ENCODE measurements at regions not wholly inside any gene's neighbourhood (a gene's known extent, or its start where the extent isn't known, plus 50 kb on each side); places are given as distances from the start of the nearest gene placed in this dataset.
"Not testable (repeated sequence)": the region's sequence is repeated elsewhere in the genome, so short reads cannot be mapped to it uniquely, and the experiment has no call there.

GRCh38 chr3:130184152-130185024, 102.8 kb downstream of the ALG1L2 start:
- not testable (repeated sequence) for H3K36me3 ChIP-seq (ENCODE audit: control insufficient read depth, insufficient read depth, low read length); H3K4me1 ChIP-seq (ENCODE audit: control insufficient read depth, insufficient read depth, low read length, poor library complexity, severe bottlenecking); H3K9me3 ChIP-seq (ENCODE audit: control insufficient read depth, low read length); H3K27ac ChIP-seq (ENCODE audit: insufficient read depth, low read length, poor library complexity, severe bottlenecking); DNase-seq; H3K4me3 ChIP-seq (ENCODE audit: insufficient read depth, low read depth, low read length, poor library complexity, severe bottlenecking); H3K27me3 ChIP-seq (replicated peaks; ENCODE audit: control insufficient read depth, insufficient read depth, low read length, poor library complexity, severe bottlenecking)

GRCh38 chr3:130201272-130201671, 119.6 kb downstream of the ALG1L2 start:
- DNase-seq; H3K9me3 ChIP-seq (ENCODE audit: control insufficient read depth, low read length); H3K4me1 ChIP-seq (ENCODE audit: control insufficient read depth, insufficient read depth, low read length, poor library complexity, severe bottlenecking); H3K27me3 ChIP-seq (replicated peaks; ENCODE audit: control insufficient read depth, insufficient read depth, low read length, poor library complexity, severe bottlenecking); H3K27ac ChIP-seq (ENCODE audit: insufficient read depth, low read length, poor library complexity, severe bottlenecking); H3K36me3 ChIP-seq (ENCODE audit: control insufficient read depth, insufficient read depth, low read length); H3K4me3 ChIP-seq (ENCODE audit: insufficient read depth, low read depth, low read length, poor library complexity, severe bottlenecking): not testable (repeated sequence)

DNA sequence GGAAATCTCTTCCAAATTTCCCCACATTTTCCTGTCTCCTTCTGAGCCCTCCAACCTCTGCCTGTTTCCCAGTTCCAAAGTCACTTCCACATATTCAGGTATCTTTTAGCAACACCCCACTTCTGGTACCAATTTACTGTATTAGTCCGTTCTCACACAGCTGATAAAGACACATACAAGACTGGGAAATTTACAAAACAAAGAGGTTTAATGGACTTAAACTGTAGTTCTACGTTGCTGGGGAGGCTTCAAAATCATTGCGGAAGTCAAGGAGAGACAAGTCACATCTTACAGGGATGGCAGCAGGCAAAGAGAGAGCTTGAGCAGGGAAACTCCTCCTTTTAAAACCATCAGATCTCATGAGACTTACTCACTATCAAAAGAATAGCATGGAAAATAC, 122.0 kb downstream of the ALG1L2 start:
- H3K27ac ChIP-seq (ENCODE audit: insufficient read depth, low read length, poor library complexity, severe bottlenecking); H3K4me1 ChIP-seq (ENCODE audit: control insufficient read depth, insufficient read depth, low read length, poor library complexity, severe bottlenecking); H3K27me3 ChIP-seq (replicated peaks; ENCODE audit: control insufficient read depth, insufficient read depth, low read length, poor library complexity, severe bottlenecking); H3K36me3 ChIP-seq (ENCODE audit: control insufficient read depth, insufficient read depth, low read length); H3K9me3 ChIP-seq (ENCODE audit: control insufficient read depth, low read length); DNase-seq; H3K4me3 ChIP-seq (ENCODE audit: insufficient read depth, low read depth, low read length, poor library complexity, severe bottlenecking): not testable (repeated sequence)

- DNase-seq, result no peak
- H3K4me1 ChIP-seq (ENCODE audit: control insufficient read depth, insufficient read depth, low read length, poor library complexity, severe bottlenecking), result no peaks in the 10 kb centered on the region
These were observed 117.9 kb upstream of the COL6A5 start for GRCh38 chr3:130227540-130227939.

DNA sequence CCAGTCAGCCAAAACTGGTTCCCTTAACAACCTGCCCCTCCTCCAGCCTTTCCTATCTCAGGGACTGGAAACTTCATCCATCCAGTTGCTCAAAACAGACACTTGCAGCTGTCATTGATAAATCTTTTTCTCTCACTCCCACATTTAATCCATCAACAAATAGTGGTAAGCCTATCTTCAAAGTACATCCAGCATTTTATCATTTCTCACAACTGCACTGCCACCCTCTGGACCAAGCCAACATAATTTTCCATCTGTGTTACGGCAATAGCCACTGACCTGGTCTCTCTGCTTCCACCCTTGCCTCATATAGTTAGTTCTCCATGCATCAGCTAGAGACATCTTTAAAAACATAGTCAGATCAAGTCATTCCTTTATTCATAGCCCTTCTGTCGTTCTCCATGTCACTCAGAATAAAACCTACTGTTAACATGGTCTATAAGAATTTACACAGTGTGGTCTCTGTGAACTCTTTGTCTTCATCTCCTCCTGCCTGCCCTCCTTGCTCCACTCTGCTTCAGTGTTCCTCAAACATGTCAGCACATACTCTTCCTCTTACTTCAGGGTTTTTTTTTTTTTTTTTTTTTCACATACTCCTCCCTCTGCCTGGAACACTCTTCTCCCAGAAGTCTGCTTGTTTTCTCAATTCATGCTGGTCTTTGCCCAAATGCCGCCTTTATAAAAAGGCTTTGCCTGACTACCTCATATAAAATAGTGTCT, 102.5 kb upstream of the COL6A5 start:
- Histone ChIP-seq H3K27me3 (replicated peaks; ENCODE audit: control insufficient read depth, insufficient read depth, low read length, poor library complexity, severe bottlenecking) (no peaks in the 10 kb centered on the region), H3K4me1 (ENCODE audit: control insufficient read depth, insufficient read depth, low read length, poor library complexity, severe bottlenecking) (no peaks in the 10 kb centered on the region), H3K27ac (ENCODE audit: insufficient read depth, low read length, poor library complexity, severe bottlenecking) (no peak overlapping the region), H3K36me3 (ENCODE audit: control insufficient read depth, insufficient read depth, low read length) (no peaks in the 10 kb centered on the region), H3K4me3 (ENCODE audit: insufficient read depth, low read depth, low read length, poor library complexity, severe bottlenecking) (no peak overlapping the region), H3K9me3 (ENCODE audit: control insufficient read depth, low read length) (no peaks in the 10 kb centered on the region)
- no peak for DNase-seq

More at GRCh38 chr3:130227540-130227939, 117.9 kb upstream of the COL6A5 start:
- Histone ChIP-seq H3K27ac (ENCODE audit: insufficient read depth, low read length, poor library complexity, severe bottlenecking) (no peak overlapping the region), H3K27me3 (replicated peaks; ENCODE audit: control insufficient read depth, insufficient read depth, low read length, poor library complexity, severe bottlenecking) (no peaks in the 10 kb centered on the region), H3K36me3 (ENCODE audit: control insufficient read depth, insufficient read depth, low read length) (no peaks in the 10 kb centered on the region), H3K9me3 (ENCODE audit: control insufficient read depth, low read length) (no peaks in the 10 kb centered on the region), H3K4me3 (ENCODE audit: insufficient read depth, low read depth, low read length, poor library complexity, severe bottlenecking) (no peak overlapping the region)

DNA sequence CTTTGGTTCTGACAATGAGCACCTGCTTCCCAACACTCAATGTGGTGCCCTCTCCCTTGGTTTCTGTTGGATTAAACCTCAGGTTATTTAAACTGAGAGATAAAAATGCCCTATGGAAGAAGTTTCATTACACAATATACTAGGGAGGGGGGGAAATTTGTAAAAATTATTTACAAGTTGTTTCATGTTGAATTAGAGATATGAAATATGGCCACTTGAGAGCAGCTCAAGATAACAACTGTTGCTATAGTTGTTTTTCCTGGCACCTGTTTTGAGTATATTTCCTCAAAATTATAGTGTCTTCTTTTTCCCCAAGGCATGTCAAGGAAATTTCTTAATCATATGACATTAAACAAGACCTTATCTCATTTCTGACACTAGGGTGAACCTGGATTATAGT, 101.7 kb upstream of the COL6A5 start:
- no peak for DNase-seq
- no peaks in the 10 kb centered on the region for H3K36me3 ChIP-seq (ENCODE audit: control insufficient read depth, insufficient read depth, low read length)
- H3K4me1 ChIP-seq (ENCODE audit: control insufficient read depth, insufficient read depth, low read length, poor library complexity, severe bottlenecking), result no peaks in the 10 kb centered on the region
- H3K4me3 ChIP-seq (ENCODE audit: insufficient read depth, low read depth, low read length, poor library complexity, severe bottlenecking), result no peak overlapping the region
- no peaks in the 10 kb centered on the region for H3K9me3 ChIP-seq (ENCODE audit: control insufficient read depth, low read length)
- no peaks in the 10 kb centered on the region for H3K27me3 ChIP-seq (replicated peaks; ENCODE audit: control insufficient read depth, insufficient read depth, low read length, poor library complexity, severe bottlenecking)
- H3K27ac ChIP-seq (ENCODE audit: insufficient read depth, low read length, poor library complexity, severe bottlenecking), result no peak overlapping the region

GRCh38 chr3:130250982-130251381, 94.5 kb upstream of the COL6A5 start:
- no peak overlapping the region for H3K27ac ChIP-seq (ENCODE audit: insufficient read depth, low read length, poor library complexity, severe bottlenecking)
- no peak overlapping the region for H3K4me3 ChIP-seq (ENCODE audit: insufficient read depth, low read depth, low read length, poor library complexity, severe bottlenecking)
- no peaks in the 10 kb centered on the region for H3K27me3 ChIP-seq (replicated peaks; ENCODE audit: control insufficient read depth, insufficient read depth, low read length, poor library complexity, severe bottlenecking)
- no peak for DNase-seq
- H3K36me3 ChIP-seq (ENCODE audit: control insufficient read depth, insufficient read depth, low read length), result no peaks in the 10 kb centered on the region
- H3K9me3 ChIP-seq (ENCODE audit: control insufficient read depth, low read length), result no peaks in the 10 kb centered on the region
- H3K4me1 ChIP-seq (ENCODE audit: control insufficient read depth, insufficient read depth, low read length, poor library complexity, severe bottlenecking), result no peaks in the 10 kb centered on the region

GRCh38 chr3:130255442-130255841, 90.0 kb upstream of the COL6A5 start:
- no peak overlapping the region for H3K27ac ChIP-seq (ENCODE audit: insufficient read depth, low read length, poor library complexity, severe bottlenecking)
- no peaks in the 10 kb centered on the region for H3K27me3 ChIP-seq (replicated peaks; ENCODE audit: control insufficient read depth, insufficient read depth, low read length, poor library complexity, severe bottlenecking)
- no peaks in the 10 kb centered on the region for H3K4me1 ChIP-seq (ENCODE audit: control insufficient read depth, insufficient read depth, low read length, poor library complexity, severe bottlenecking)
- H3K9me3 ChIP-seq (ENCODE audit: control insufficient read depth, low read length), result no peaks in the 10 kb centered on the region
- no peak for DNase-seq
- H3K36me3 ChIP-seq (ENCODE audit: control insufficient read depth, insufficient read depth, low read length), result no peaks in the 10 kb centered on the region
- no peak overlapping the region for H3K4me3 ChIP-seq (ENCODE audit: insufficient read depth, low read depth, low read length, poor library complexity, severe bottlenecking)

- Histone ChIP-seq H3K4me3 (ENCODE audit: insufficient read depth, low read depth, low read length, poor library complexity, severe bottlenecking) (no peak overlapping the region), H3K27ac (ENCODE audit: insufficient read depth, low read length, poor library complexity, severe bottlenecking) (no peak overlapping the region), H3K36me3 (ENCODE audit: control insufficient read depth, insufficient read depth, low read length) (no peaks in the 10 kb centered on the region), H3K27me3 (replicated peaks; ENCODE audit: control insufficient read depth, insufficient read depth, low read length, poor library complexity, severe bottlenecking) (no peaks in the 10 kb centered on the region), H3K9me3 (ENCODE audit: control insufficient read depth, low read length) (no peaks in the 10 kb centered on the region), H3K4me1 (ENCODE audit: control insufficient read depth, insufficient read depth, low read length, poor library complexity, severe bottlenecking) (no peaks in the 10 kb centered on the region)
- no peak for DNase-seq
These were observed 88.6 kb upstream of the COL6A5 start for GRCh38 chr3:130256821-130257340.

DNA sequence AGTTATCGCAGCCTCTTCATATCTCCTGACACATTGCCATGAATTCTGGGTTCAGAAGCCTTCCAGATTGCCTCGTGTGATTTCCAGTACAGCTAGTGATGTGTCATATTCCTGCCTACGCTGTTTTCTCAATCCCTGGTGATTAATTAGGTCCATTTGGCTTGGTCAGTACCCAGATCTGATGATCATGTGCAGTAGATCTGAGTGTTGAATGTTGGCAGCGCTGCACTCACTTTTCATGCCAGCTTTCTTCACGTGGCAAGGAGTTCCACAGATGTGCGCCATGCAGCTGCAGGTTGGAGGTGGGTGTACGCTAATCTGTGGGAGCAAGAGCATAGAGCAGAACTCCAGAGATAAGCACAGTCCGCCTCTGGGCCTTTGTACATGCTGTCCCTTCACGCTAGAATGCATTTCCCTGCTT, 86.9 kb upstream of the COL6A5 start:
- no peaks in the 10 kb centered on the region for H3K4me1 ChIP-seq (ENCODE audit: control insufficient read depth, insufficient read depth, low read length, poor library complexity, severe bottlenecking)
- DNase-seq, result no peak
- H3K27me3 ChIP-seq (replicated peaks; ENCODE audit: control insufficient read depth, insufficient read depth, low read length, poor library complexity, severe bottlenecking), result no peaks in the 10 kb centered on the region
- H3K9me3 ChIP-seq (ENCODE audit: control insufficient read depth, low read length), result no peaks in the 10 kb centered on the region
- H3K27ac ChIP-seq (ENCODE audit: insufficient read depth, low read length, poor library complexity, severe bottlenecking), result no peak overlapping the region
- no peak overlapping the region for H3K4me3 ChIP-seq (ENCODE audit: insufficient read depth, low read depth, low read length, poor library complexity, severe bottlenecking)
- no peaks in the 10 kb centered on the region for H3K36me3 ChIP-seq (ENCODE audit: control insufficient read depth, insufficient read depth, low read length)
